Amygdala (tissue), 56 donors: ENCODE measurements at regions not wholly inside any gene's neighbourhood (a gene's known extent, or its start where the extent isn't known, plus 50 kb on each side); places are given as distances from the start of the nearest gene placed in this dataset.

Experiments used
- DNase-seq, 56 donors: peaks; one replicate each; lab custom pipeline; 2025; lab: John Stamatoyannopoulos, UW

- DNase-seq = no peak
These were observed 90.9 kb upstream of the RNF32 start for GRCh38 chr7:156549636-156550035.

DNA sequence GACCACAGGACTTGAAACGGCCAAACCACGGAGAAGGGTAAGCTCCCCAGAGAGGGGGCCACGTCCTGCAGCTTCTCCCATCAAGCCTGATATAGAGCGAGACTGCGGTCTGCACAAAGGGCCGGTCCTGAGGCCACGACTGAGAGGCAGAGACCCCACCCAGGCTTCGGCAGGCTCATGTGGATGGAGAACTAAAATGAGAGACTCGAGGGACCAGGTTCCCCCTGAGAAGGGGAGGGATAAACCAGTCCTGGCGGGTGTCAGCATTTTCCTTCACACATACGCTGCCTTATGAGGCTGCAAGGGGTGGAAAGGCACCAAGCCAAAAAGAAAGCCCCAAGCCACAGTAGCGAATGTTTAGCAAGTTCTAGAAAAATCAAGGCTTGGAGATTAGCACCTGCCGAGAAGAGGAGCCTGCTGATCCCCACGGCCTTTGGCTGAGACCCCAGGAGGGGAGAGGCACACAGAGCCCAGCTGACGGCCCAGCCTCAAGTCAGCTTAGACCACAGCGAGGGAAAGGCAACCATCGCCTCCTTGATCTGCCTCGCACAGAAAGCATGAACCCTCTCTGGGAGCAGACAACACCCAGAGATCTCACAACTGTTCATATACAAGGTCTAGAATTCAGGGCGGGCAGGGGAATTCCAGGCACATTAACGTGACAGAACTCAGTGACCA is 92.6 kb upstream of the RNF32 start:
- DNase-seq = no peak

DNA sequence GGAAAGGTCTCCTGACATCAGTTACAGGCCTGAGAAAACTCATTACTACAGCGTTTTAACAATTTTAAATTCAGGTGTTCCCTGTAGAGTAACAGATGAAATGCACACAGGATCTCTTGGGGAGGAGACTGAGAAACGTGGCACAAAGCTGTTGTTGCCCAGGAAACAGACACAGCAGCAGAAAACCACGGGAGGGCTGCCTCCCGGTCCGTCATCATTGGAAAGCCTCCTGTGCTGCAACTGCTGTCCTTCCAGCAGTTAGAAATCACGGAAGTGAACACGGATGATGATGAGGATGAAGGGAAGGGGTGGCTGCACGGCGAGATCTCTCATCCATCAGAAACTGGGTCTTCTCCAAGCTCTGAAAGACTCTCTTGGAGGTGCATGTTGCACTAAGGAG is 94.6 kb upstream of the RNF32 start:
- peak in 15 of 56 donors; percentile 1 to 39 (median 11) for DNase-seq

GRCh38 chr7:156544919-156545715 is 95.5 kb upstream of the RNF32 start:
- no peak for DNase-seq

GRCh38 chr7:156543699-156544598 is 96.6 kb upstream of the RNF32 start:
- no peak for DNase-seq

DNA sequence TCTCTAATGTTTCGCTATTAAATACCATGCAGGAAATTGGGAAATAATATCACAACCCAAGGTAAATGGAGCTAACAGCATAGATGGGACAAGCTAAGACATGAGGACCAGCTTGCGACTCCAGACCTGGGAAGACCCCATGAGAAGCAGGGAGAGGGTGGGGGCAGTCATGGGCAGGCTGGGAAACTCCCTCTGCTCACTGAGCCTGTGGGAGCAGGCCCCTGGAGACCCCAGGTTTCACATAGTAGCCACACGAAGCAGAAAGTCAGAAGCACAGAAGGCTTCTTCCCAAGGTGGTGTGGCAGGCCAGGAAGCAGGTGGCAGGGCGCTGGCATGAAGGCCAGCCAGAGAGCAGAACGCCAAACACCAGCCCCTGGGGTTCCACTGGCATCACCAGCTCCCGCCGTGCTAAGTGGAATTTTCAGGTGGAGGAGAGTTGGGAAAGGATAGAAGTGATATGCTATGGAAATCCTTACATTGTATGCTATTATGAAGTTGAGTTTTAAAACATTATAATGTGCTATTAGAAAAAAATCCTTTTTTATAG is 99.9 kb upstream of the RNF32 start:
- no peak for DNase-seq

GRCh38 chr7:156539999-156540398 is 100.6 kb upstream of the RNF32 start:
- DNase-seq = no peak

DNA sequence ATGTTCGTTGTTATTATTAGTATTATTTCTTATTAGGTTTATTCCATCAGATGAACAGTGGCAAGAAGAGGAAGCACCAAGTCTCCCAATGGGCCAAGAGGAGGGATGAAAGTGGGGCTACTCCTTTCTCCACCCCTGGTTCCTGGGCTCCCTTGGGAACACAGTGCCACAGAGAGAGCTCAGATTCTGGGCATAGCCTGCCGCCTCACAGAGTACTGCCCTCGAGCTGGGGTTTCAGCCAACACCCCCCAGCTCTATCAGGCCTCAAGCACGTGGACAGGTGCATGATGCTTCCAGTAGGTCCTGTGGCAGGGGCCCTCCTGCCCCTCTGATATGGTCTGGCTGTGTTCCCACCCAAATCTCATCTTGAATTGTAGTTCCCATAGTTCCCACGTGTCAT is 103.6 kb upstream of the RNF32 start:
- no peak for DNase-seq

- DNase-seq = no peak
These were observed 105.6 kb upstream of the RNF32 start for GRCh38 chr7:156534925-156535324.

DNA sequence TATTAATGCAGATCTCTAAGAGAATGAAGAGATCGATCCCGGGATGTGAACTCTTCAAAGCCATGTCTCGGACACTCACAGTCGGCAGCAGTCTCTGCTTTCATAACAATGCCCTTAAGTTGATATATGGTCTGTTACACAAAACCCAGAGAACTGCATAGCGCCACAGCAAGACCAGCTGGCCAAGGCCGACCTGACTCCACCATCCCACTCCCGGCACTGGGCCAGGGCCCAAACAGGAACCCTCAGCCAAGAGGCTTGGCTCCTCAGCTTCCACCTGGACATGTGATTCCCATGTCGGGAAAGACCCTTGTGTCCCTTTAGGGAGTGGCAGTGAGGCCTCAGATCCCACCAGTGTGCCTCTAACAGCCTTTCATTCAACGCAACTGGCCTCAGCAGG is 106.6 kb upstream of the RNF32 start:
- DNase-seq = no peak

DNA sequence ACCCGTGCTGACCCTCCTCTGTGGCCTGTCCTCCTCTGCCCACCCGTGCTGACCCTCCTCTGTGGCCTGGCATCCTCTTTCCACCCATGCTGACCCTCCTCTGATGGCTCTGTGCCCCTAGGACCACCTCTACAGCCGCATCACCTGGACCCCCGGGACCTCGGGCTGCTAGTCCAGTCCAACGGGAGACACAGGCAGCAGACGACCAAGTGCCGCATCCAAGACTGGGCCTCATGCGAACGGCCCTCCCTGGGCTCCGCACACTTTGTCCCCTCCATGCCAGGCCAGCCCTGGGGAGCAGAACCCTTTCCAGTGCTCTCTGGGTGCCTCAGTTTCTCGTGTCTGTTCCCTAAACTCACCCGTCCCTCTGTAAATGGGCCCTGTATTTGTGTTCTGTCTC is 107.2 kb upstream of the RNF32 start:
- no peak for DNase-seq

GRCh38 chr7:156532016-156532602 is 108.5 kb upstream of the RNF32 start:
- no peak for DNase-seq

GRCh38 chr7:156529956-156530355 is 110.6 kb upstream of the RNF32 start:
- no peak for DNase-seq

GRCh38 chr7:156527458-156527890 is 113.1 kb upstream of the RNF32 start:
- no peak for DNase-seq

DNA sequence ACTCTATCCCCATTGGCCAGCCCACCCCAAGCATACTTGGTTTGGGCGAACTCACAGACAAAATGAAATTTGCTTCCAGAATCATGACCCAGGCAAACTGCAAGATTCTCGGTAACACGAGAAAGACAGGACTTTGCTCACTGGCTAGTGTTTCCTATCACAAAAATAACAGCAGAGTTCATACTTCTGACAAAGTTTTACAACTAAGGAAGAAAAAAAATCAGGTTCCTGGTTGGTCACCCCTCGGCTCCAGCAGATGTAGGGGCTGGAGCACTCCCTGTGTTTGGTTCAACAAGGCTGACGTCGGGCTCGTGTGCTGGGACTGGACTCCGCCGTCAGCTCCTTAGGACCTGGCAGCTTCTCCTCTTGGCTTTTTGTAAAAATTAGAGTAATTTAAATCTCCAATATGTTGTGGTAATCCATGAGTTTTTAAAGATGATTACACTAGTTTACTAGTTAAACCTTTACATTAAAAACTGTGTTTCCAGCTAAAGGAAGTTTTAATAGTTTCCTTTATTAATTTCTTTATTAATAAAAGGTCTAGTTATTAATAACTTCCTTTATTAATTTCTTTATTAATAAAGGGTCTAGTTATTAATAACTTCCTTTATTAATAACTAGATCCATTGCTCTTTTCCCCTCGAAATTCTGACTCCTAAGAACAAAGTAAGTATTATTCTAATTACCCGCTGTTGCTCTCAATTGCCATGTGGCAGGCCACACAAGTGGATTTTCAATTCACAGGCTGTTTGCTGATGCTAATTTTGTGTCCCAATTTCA is 115.6 kb upstream of the RNF32 start:
- peak in 1 of 56 donors; percentile 4 for DNase-seq

- no peak for DNase-seq
These were observed 117.0 kb upstream of the RNF32 start for GRCh38 chr7:156523447-156524048.

DNA sequence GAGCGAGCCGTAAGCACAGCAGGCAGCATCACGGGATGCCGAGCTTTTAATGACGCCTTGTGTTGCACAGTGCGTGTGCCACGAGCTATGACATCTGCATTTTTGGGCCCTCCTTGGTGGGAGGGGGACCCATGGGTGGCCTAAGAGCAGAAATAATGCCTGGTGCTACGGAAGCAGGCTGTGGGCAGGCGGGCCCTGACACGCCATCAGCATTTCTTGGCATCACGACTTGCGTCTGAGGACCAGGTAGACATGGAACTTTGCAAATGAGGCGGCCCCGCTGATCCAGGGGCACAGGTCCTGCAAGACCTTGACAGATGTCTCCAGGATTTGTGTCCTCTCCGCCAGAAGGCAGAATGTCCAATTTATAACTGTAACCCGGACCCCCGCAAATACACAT is 117.8 kb upstream of the RNF32 start:
- DNase-seq = no peak

DNA sequence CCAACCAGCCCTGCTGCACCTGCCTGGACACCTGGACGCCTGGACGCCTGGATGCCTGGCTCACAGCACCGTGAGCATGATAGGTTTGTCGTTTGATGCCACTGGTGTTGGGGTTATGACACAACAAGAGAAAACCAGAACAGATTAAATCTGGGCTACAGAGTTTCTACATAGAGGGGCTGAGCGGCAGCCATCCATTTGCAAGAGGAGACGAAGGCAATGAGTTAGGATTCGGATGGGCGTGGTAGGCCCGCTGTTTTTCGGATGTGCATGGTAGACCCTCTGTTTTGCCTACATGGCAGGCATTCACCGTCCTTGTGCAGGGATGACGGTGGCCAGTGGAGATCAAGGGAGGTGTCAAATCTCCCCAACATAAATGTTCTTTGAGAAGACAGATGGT is 121.5 kb upstream of the RNF32 start:
- DNase-seq = no peak

- no peak for DNase-seq
These were observed 122.1 kb upstream of the RNF32 start for GRCh38 chr7:156518466-156518865.
